K562 (cell line): ENCODE measurements at regions not wholly inside any gene's neighbourhood (a gene's known extent, or its start where the extent isn't known, plus 50 kb on each side); places are given as distances from the start of the nearest gene placed in this dataset.

Experiments
- CBX3 ChIP-seq, 2 experiments: IDR thresholded peaks; 1 replicate in 1 of 2; 2 replicates in 1 of 2; pipeline ENCODE4 v1.6.1; 2012; ENCODE audit warnings: inconsistent platforms in 2 of 2, low read length in 2 of 2, borderline replicate concordance in 1 of 2, control low read depth in 1 of 2
- CHD4 ChIP-seq: fragments of 200-600 bp; sonication (generic); IDR thresholded peaks from 3 replicates; pipeline ENCODE4 v1.6.1; 2012; ENCODE audit warnings: low read depth, mild to moderate bottlenecking, mixed read lengths, low read length, inconsistent platforms; ENCODE audit not compliant: insufficient read depth, insufficient replicate concordance, poor library complexity, severe bottlenecking
- EP400 ChIP-seq: fragments of 450-650 bp; IDR thresholded peaks from 2 replicates; pipeline ENCODE4 v1.6.1; 2017; ENCODE audit warnings: antibody characterized with exemption, mild to moderate bottlenecking, moderate library complexity
- ETV6 ChIP-seq, 3 experiments: fragments of 150-350 bp in 1 of 3; sonication (generic) in 1 of 3; formaldehyde crosslinking in 1 of 3; IDR thresholded peaks; 2 replicates each; pipeline versions ENCODE4 v1.6.1 to v1.8.0; 2014 to 2022; ENCODE audit warnings: borderline replicate concordance in 2 of 3, low read depth in 2 of 3, antibody characterized with exemption in 1 of 3, low read length in 1 of 3, mild to moderate bottlenecking in 1 of 3, missing genetic modification reagents in 1 of 3
- FOS ChIP-seq: IDR thresholded peaks from 3 replicates; pipeline ENCODE4 v1.6.1; 2011; ENCODE audit not compliant: insufficient read length; ENCODE audit errors: extremely low read depth
- GTF2A2 ChIP-seq: IDR thresholded peaks from 2 replicates; pipeline ENCODE4 v1.6.1; 2016; ENCODE audit warnings: mild to moderate bottlenecking, missing genetic modification characterization, missing compliant biosample characterization
- HMBOX1 ChIP-seq: sonication (generic); IDR thresholded peaks from 2 replicates; pipeline ENCODE4 v1.6.1; 2016
- LARP7 ChIP-seq: fragments of 450-650 bp; IDR thresholded peaks from 2 replicates; pipeline ENCODE4 v1.6.1; 2016
- MYC ChIP-seq, 2 experiments: fragments of 250-450 bp in 1 of 2; sonication (Bioruptor Pico) in 1 of 2; IDR thresholded peaks; 2 replicates each; pipeline versions ENCODE4 v1.5.1 to v1.6.1; 2012 to 2021; ENCODE audit warnings: low read depth in 2 of 2, borderline replicate concordance in 1 of 2, improper control_type of control experiment in 1 of 2, low read length in 1 of 2, mild to moderate bottlenecking in 1 of 2, moderate library complexity in 1 of 2
- NEUROD1 ChIP-seq: fragments of 150-350 bp; IDR thresholded peaks from 2 replicates; pipeline ENCODE4 v1.6.1; 2014; ENCODE audit warnings: borderline replicate concordance, low read length, low read depth; ENCODE audit not compliant: partially characterized antibody
- RFX1 ChIP-seq: fragments of 450-650 bp; IDR thresholded peaks from 2 replicates; pipeline ENCODE4 v1.6.1; 2016; ENCODE audit warnings: mild to moderate bottlenecking, moderate library complexity
- SMAD4 ChIP-seq: fragments of 250-450 bp; sonication (Bioruptor Pico); conservative IDR thresholded peaks from 2 replicates; pipeline ENCODE4 v1.8.0; 2021; ENCODE audit warnings: inconsistent platforms, mild to moderate bottlenecking, moderate library complexity
- WHSC1 ChIP-seq: IDR thresholded peaks from one replicate; pipeline ENCODE4 v1.6.1; 2012; ENCODE audit warnings: low read length, control low read depth, inconsistent platforms
- ZNF253 ChIP-seq: fragments of 250-450 bp; sonication (Bioruptor Pico); conservative IDR thresholded peaks from 2 replicates; pipeline ENCODE4 v1.6.1; 2021; ENCODE audit warnings: mild to moderate bottlenecking
- ZNF354B ChIP-seq: fragments of 250-450 bp; sonication (Bioruptor Pico); IDR thresholded peaks from 2 replicates; pipeline ENCODE4 v1.4.0; 2020
- TF ChIP-seq, protein P1 (sequence below): sonication (generic); formaldehyde crosslinking; IDR thresholded peaks from 2 replicates; pipeline ENCODE4 v1.9.0; 2022; ENCODE audit warnings: mild to moderate bottlenecking, missing genetic modification reagents
- TF ChIP-seq, protein P2 (sequence below), 2 experiments: fragments of 450-650 bp; formaldehyde crosslinking in 1 of 2; IDR thresholded peaks; 2 replicates each; pipeline versions ENCODE4 v1.4.0 to v1.6.1; 2014 to 2020; ENCODE audit warnings: mild to moderate bottlenecking in 2 of 2, borderline replicate concordance in 1 of 2, low read depth in 1 of 2

- TF ChIP-seq CHD4, result no peak
- TF ChIP-seq HMBOX1, result 0 out of 2 replicates have a peak, but pooled peaks have one; percentile 27
- no peak for TF ChIP-seq ZNF253
- TF ChIP-seq, protein P1, sequence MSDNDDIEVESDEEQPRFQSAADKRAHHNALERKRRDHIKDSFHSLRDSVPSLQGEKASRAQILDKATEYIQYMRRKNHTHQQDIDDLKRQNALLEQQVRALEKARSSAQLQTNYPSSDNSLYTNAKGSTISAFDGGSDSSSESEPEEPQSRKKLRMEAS (CRISPR knock-in tag), result 0 out of 2 replicates have a peak, but pooled peaks have one; percentile 18
- TF ChIP-seq GTF2A2 (tag), result peak; percentile 52; the same call in 1 of the 2 replicates
- TF ChIP-seq, protein P2, sequence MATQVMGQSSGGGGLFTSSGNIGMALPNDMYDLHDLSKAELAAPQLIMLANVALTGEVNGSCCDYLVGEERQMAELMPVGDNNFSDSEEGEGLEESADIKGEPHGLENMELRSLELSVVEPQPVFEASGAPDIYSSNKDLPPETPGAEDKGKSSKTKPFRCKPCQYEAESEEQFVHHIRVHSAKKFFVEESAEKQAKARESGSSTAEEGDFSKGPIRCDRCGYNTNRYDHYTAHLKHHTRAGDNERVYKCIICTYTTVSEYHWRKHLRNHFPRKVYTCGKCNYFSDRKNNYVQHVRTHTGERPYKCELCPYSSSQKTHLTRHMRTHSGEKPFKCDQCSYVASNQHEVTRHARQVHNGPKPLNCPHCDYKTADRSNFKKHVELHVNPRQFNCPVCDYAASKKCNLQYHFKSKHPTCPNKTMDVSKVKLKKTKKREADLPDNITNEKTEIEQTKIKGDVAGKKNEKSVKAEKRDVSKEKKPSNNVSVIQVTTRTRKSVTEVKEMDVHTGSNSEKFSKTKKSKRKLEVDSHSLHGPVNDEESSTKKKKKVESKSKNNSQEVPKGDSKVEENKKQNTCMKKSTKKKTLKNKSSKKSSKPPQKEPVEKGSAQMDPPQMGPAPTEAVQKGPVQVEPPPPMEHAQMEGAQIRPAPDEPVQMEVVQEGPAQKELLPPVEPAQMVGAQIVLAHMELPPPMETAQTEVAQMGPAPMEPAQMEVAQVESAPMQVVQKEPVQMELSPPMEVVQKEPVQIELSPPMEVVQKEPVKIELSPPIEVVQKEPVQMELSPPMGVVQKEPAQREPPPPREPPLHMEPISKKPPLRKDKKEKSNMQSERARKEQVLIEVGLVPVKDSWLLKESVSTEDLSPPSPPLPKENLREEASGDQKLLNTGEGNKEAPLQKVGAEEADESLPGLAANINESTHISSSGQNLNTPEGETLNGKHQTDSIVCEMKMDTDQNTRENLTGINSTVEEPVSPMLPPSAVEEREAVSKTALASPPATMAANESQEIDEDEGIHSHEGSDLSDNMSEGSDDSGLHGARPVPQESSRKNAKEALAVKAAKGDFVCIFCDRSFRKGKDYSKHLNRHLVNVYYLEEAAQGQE (IDR thresholded peaks at IDR 0.05; ENCODE audit: borderline replicate concordance), result 0 out of 2 replicates have a peak, but pooled peaks have one; percentile 23
- TF ChIP-seq, protein P2 (CRISPR knock-in tag; IDR thresholded peaks at IDR 0.05; ENCODE audit: low read depth), result no peak
- TF ChIP-seq SMAD4 (CRISPR knock-in tag), result peak; percentile 88
- TF ChIP-seq ZNF354B (CRISPR knock-in tag), result no peak
- TF ChIP-seq RFX1, result no peak; the same call in 1 of the 2 replicates
- TF ChIP-seq CBX3 (IDR thresholded peaks at IDR 0.05; ENCODE audit: borderline replicate concordance in 1 of 2, low read length in 2 of 2), result peak in 1 of 2 experiments; percentile 59; a peak in 1 of 3 replicates
- TF ChIP-seq FOS, result no peak
- TF ChIP-seq MYC (IDR thresholded peaks at IDR 0.05; ENCODE audit: low read depth, low read length), result peak; percentile 56
- no peak for TF ChIP-seq MYC (CRISPR knock-in tag; IDR thresholded peaks at IDR 0.05; ENCODE audit: borderline replicate concordance, low read depth)
- no peak for TF ChIP-seq WHSC1
- no peak for TF ChIP-seq LARP7
- peak; percentile 81 for TF ChIP-seq EP400
- peak; percentile 75 for TF ChIP-seq NEUROD1
- peak; percentile 91 to 94; a peak in 3 of 4 replicates for TF ChIP-seq ETV6 (IDR thresholded peaks at IDR 0.05; ENCODE audit: borderline replicate concordance in 1 of 2, low read depth in 2 of 2, low read length in 1 of 2)
- TF ChIP-seq ETV6 (CRISPR knock-in tag; IDR thresholded peaks at IDR 0.05; ENCODE audit: borderline replicate concordance), result no peak
Measured at GRCh38 chr4:78720994-78721677, 55.0 kb upstream of the BMP2K start (continued).
